Mammary epithelial cell (primary cell): ENCODE measurements at regions not wholly inside any gene's neighbourhood (a gene's known extent, or its start where the extent isn't known, plus 50 kb on each side); places are given as distances from the start of the nearest gene placed in this dataset.

ENCODE experiments used
- CTCF ChIP-seq, 2 donors: IDR thresholded peaks in 1 of 2; conservative IDR thresholded peaks in 1 of 2; 2 replicates each; pipeline ENCODE4 v1.5.1; 2011 to 2012; ENCODE audit warnings: inconsistent platforms in 2 of 2, low read length in 2 of 2, mild to moderate bottlenecking in 2 of 2, control low read depth in 1 of 2, low read depth in 1 of 2; ENCODE audit not compliant: insufficient read depth in 1 of 2; ENCODE audit errors: extremely low read depth in 1 of 2
- EZH2 ChIP-seq: IDR thresholded peaks from 2 replicates; pipeline ENCODE4 v1.6.1; 2012; ENCODE audit warnings: low read length, inconsistent platforms, borderline replicate concordance

- TF ChIP-seq CTCF (conservative IDR thresholded peaks at IDR 0.05 in 1 of 2, IDR thresholded peaks at IDR 0.05 in 1 of 2; ENCODE audit: extremely low read depth in 1 of 2, insufficient read depth in 1 of 2, low read depth in 1 of 2, low read length in 2 of 2) (no peak), EZH2 (no peak)
Observed at GRCh38 chr14:44854114-44854513, 107.6 kb downstream of the KLHL28 start.
